ENCODE measurements at regions not wholly inside any gene's neighbourhood (a gene's known extent, or its start where the extent isn't known, plus 50 kb on each side); places are given as distances from the start of the nearest gene placed in this dataset.

GRCh38 chr1:222224156-222224555, 323.7 kb downstream of the HHIPL2 start:
- TF ChIP-seq POLR2A (IDR thresholded peaks at IDR 0.05; ENCODE audit: low read length), result no peak
- TF ChIP-seq GATA1 (IDR thresholded peaks at IDR 0.05; ENCODE audit: low read depth, low read length), result no peak
